WTC11 (cell line): ENCODE measurements at regions not wholly inside any gene's neighbourhood (a gene's known extent, or its start where the extent isn't known, plus 50 kb on each side); places are given as distances from the start of the nearest gene placed in this dataset.

Experiments
- ATAC-seq: fragments of 200-7000 bp; cut with Tn5 transposase; 2 replicates; pipeline ENCODE4 v1.10.0; 2021; ENCODE audit warnings: mild to moderate bottlenecking, moderate library complexity
- CTCF ChIA-PET: fragments of 300-600 bp; sonication (Branson Sonifier 250); formaldehyde crosslinking; loops from one replicate; lab custom pipeline; 2021; ENCODE audit warnings: antibody characterized with exemption; lab: Charles Lee
- POLR2A ChIA-PET: fragments of 350-600 bp; sonication (Branson Sonifier 250); formaldehyde crosslinking; loops from one replicate; lab custom pipeline; 2021; ENCODE audit warnings: antibody characterized with exemption; lab: Charles Lee
- DNase-seq: peaks from one replicate; pipeline ENCODE4 v3.0.0; 2021; ENCODE audit warnings: low spot score
- H3K27ac Mint-ChIP-seq: 2 replicates; pipeline ENCODE4 v1.8.0; 2021; ENCODE audit warnings: mixed read lengths
- H3K27me3 Mint-ChIP-seq: 2 replicates; pipeline ENCODE4 v1.8.0; 2021; ENCODE audit warnings: low read depth, mild to moderate bottlenecking, moderate library complexity, mixed read lengths
- H3K36me3 Mint-ChIP-seq: 2 replicates; pipeline ENCODE4 v1.8.0; 2021; ENCODE audit warnings: mixed read lengths
- H3K4me1 Mint-ChIP-seq: 2 replicates; pipeline ENCODE4 v1.8.0; 2022; ENCODE audit warnings: mixed read lengths
- H3K4me3 Mint-ChIP-seq: 2 replicates; pipeline ENCODE4 v1.8.0; 2021; ENCODE audit warnings: mild to moderate bottlenecking, moderate library complexity, mixed read lengths
- H3K9me3 Mint-ChIP-seq: 2 replicates; pipeline ENCODE4 v1.8.0; 2021; ENCODE audit warnings: mixed read lengths
- ATF1 ChIP-seq: sonication (generic); formaldehyde crosslinking; IDR thresholded peaks from 2 replicates; pipeline ENCODE4 v1.8.1; 2023; ENCODE audit warnings: mild to moderate bottlenecking, moderate library complexity, missing genetic modification reagents
- CDX4 ChIP-seq: fragments of 250-450 bp; sonication (Bioruptor Pico); IDR thresholded peaks from 2 replicates; pipeline ENCODE4 v1.9.0; 2021; ENCODE audit warnings: moderate library complexity, mild to moderate bottlenecking, inconsistent platforms, borderline replicate concordance
- EMX1 ChIP-seq: fragments of 250-450 bp; sonication (Bioruptor Pico); IDR thresholded peaks from 2 replicates; pipeline ENCODE4 v1.8.0; 2021; ENCODE audit warnings: mild to moderate bottlenecking
- FOXP1 ChIP-seq: sonication (generic); formaldehyde crosslinking; IDR thresholded peaks from 2 replicates; pipeline ENCODE4 v1.8.0; 2022; ENCODE audit warnings: missing genetic modification reagents, mild to moderate bottlenecking, moderate library complexity, borderline replicate concordance
- HMGA2 ChIP-seq: fragments of 250-450 bp; sonication (Bioruptor Pico); IDR thresholded peaks from 2 replicates; pipeline ENCODE4 v1.4.0; 2021; ENCODE audit warnings: mild to moderate bottlenecking, moderate library complexity
- KAT7 ChIP-seq: sonication (generic); formaldehyde crosslinking; IDR thresholded peaks from 2 replicates; pipeline ENCODE4 v1.8.1; 2023; ENCODE audit warnings: missing genetic modification reagents, mild to moderate bottlenecking, borderline replicate concordance
- MAX ChIP-seq: sonication (generic); formaldehyde crosslinking; IDR thresholded peaks from 2 replicates; pipeline ENCODE4 v1.8.0; 2022; ENCODE audit warnings: mild to moderate bottlenecking, missing genetic modification reagents
- NFYB ChIP-seq: sonication (generic); formaldehyde crosslinking; conservative IDR thresholded peaks from 2 replicates; pipeline ENCODE4 v1.8.0; 2022; ENCODE audit warnings: low read depth, missing genetic modification reagents
- NR1H2 ChIP-seq: sonication (generic); formaldehyde crosslinking; IDR thresholded peaks from 2 replicates; pipeline ENCODE4 v1.9.0; 2021; ENCODE audit warnings: mild to moderate bottlenecking, moderate library complexity, missing genetic modification reagents
- RORB ChIP-seq: fragments of 250-450 bp; sonication (Bioruptor Pico); IDR thresholded peaks from 2 replicates; pipeline ENCODE4 v1.9.0; 2021; ENCODE audit warnings: mild to moderate bottlenecking
- SMAD4 ChIP-seq: sonication (generic); formaldehyde crosslinking; IDR thresholded peaks from 2 replicates; pipeline ENCODE4 v1.8.0; 2022; ENCODE audit warnings: mild to moderate bottlenecking, missing genetic modification reagents
- ZNF512 ChIP-seq: sonication (generic); formaldehyde crosslinking; IDR thresholded peaks from 2 replicates; pipeline ENCODE4 v1.8.1; 2022; ENCODE audit warnings: missing genetic modification reagents, borderline replicate concordance
- TF ChIP-seq, protein P1 (sequence below): sonication (generic); formaldehyde crosslinking; IDR thresholded peaks from 2 replicates; pipeline ENCODE4 v1.8.1; 2023; ENCODE audit warnings: mild to moderate bottlenecking, missing genetic modification reagents
- TF ChIP-seq, protein P2 (sequence below): sonication (generic); formaldehyde crosslinking; IDR thresholded peaks from 2 replicates; pipeline ENCODE4 v1.8.1; 2023; ENCODE audit warnings: mild to moderate bottlenecking, missing genetic modification reagents, moderate library complexity
- TF ChIP-seq, protein P3 (sequence below): sonication (generic); formaldehyde crosslinking; IDR thresholded peaks from 2 replicates; pipeline ENCODE4 v1.8.1; 2022; ENCODE audit warnings: mild to moderate bottlenecking, moderate library complexity, missing genetic modification reagents
- TF ChIP-seq, protein P4 (sequence below): sonication (generic); formaldehyde crosslinking; IDR thresholded peaks from 2 replicates; pipeline ENCODE4 v1.8.1; 2023; ENCODE audit warnings: mild to moderate bottlenecking, moderate library complexity, missing genetic modification reagents

GRCh38 chr19:31500946-31501345 is 151.7 kb upstream of the TSHZ3 start (continued):
- no peak for TF ChIP-seq NFYB
- no peak for TF ChIP-seq SMAD4 (CRISPR knock-in tag)
- TF ChIP-seq HMGA2 = no peak
- TF ChIP-seq, protein P1, sequence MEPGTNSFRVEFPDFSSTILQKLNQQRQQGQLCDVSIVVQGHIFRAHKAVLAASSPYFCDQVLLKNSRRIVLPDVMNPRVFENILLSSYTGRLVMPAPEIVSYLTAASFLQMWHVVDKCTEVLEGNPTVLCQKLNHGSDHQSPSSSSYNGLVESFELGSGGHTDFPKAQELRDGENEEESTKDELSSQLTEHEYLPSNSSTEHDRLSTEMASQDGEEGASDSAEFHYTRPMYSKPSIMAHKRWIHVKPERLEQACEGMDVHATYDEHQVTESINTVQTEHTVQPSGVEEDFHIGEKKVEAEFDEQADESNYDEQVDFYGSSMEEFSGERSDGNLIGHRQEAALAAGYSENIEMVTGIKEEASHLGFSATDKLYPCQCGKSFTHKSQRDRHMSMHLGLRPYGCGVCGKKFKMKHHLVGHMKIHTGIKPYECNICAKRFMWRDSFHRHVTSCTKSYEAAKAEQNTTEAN (CRISPR knock-in tag) = no peak
- TF ChIP-seq, protein P2, sequence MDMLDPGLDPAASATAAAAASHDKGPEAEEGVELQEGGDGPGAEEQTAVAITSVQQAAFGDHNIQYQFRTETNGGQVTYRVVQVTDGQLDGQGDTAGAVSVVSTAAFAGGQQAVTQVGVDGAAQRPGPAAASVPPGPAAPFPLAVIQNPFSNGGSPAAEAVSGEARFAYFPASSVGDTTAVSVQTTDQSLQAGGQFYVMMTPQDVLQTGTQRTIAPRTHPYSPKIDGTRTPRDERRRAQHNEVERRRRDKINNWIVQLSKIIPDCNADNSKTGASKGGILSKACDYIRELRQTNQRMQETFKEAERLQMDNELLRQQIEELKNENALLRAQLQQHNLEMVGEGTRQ (CRISPR knock-in tag) = no peak
- no peak for TF ChIP-seq CDX4 (CRISPR knock-in tag)

DNA sequence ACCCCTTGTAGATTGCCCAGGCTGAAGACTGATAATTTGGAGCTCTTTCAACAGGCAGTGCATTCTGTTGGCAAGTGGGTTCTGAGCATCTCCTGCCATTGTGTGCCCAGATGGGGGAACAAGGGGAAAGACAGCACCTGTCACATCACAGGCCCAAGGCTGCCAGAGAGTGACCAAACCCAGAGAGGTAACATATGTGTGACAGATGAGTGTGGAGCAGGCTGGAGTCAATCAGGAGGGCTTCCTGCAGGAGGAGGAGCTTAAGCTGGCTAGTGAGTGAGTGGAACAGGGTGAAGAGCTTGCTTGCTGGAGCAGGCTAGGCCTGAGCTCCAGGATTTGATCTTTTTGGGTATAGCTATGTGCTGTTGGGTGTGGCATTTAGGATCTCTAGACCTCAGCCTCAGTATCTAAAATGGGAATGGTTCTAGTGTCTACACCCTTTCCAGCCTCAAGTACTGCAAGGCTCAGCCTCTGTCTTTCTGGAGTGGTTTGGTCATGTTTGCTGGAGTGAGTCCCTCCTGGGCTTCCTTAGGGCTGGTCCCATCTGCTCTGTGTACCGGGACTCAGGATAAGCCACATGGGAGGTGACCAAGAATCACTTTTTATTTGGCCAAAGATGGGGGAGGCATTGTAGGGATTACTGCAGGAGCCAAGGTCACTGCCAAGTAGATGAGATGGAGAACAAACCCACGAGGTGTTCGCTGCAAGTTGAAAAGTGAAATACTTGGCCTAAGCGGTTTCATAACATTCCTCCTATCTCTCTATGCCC is 152.4 kb upstream of the TSHZ3 start:
- CTCF ChIA-PET = no interaction called here
- TF ChIP-seq NR1H2 (CRISPR knock-in tag) (no peak), EMX1 (CRISPR knock-in tag) (no peak), ZNF512 (CRISPR knock-in tag) (no peak), FOXP1 (CRISPR knock-in tag) (no peak), MAX (CRISPR knock-in tag) (no peak), RORB (CRISPR knock-in tag) (no peak), NFYB (no peak), ATF1 (no peak), KAT7 (CRISPR knock-in tag) (no peak)
- TF ChIP-seq, protein P3, sequence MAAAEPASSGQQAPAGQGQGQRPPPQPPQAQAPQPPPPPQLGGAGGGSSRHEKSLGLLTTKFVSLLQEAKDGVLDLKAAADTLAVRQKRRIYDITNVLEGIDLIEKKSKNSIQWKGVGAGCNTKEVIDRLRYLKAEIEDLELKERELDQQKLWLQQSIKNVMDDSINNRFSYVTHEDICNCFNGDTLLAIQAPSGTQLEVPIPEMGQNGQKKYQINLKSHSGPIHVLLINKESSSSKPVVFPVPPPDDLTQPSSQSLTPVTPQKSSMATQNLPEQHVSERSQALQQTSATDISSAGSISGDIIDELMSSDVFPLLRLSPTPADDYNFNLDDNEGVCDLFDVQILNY (CRISPR knock-in tag) = no peak
- TF ChIP-seq, protein P4, sequence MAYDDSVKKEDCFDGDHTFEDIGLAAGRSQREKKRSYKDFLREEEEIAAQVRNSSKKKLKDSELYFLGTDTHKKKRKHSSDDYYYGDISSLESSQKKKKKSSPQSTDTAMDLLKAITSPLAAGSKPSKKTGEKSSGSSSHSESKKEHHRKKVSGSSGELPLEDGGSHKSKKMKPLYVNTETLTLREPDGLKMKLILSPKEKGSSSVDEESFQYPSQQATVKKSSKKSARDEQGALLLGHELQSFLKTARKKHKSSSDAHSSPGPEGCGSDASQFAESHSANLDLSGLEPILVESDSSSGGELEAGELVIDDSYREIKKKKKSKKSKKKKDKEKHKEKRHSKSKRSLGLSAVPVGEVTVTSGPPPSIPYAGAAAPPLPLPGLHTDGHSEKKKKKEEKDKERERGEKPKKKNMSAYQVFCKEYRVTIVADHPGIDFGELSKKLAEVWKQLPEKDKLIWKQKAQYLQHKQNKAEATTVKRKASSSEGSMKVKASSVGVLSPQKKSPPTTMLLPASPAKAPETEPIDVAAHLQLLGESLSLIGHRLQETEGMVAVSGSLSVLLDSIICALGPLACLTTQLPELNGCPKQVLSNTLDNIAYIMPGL (CRISPR knock-in tag) = no peak
- TF ChIP-seq, all 79 proteins: peak for 0
- H3K27ac Mint-ChIP-seq = no peak overlapping the region
- DNase-seq (no peak), ATAC-seq (no peak)
- POLR2A ChIA-PET = no interaction called here
- H3K9me3 Mint-ChIP-seq = peaks cover 16% of the 10 kb centered on the region; the same call in 1 of the 2 replicates
- H3K27me3 Mint-ChIP-seq = peaks cover 4% of the 10 kb centered on the region
- H3K4me1 Mint-ChIP-seq = peaks cover 7% of the 10 kb centered on the region; the same call in 1 of the 2 replicates
- H3K36me3 Mint-ChIP-seq = no peaks in the 10 kb centered on the region
- H3K4me3 Mint-ChIP-seq = no peak overlapping the region
